ENCODE measurements at regions not wholly inside any gene's neighbourhood (a gene's known extent, or its start where the extent isn't known, plus 50 kb on each side); places are given as distances from the start of the nearest gene placed in this dataset.

GRCh38 chr3:113065336-113065735 lies 74.6 kb downstream of the GTPBP8 start:
- Histone ChIP-seq H3K4me1 (no peaks in the 10 kb centered on the region), H3K4me3 (no peak overlapping the region), H3K9me3 (no peaks in the 10 kb centered on the region), H3K27ac (no peak overlapping the region), H3K27me3 (no peaks in the 10 kb centered on the region), H3K36me3 (ENCODE audit: low read depth, missing control alignments) (no peaks in the 10 kb centered on the region)
- TF ChIP-seq POLR2A (IDR thresholded peaks at IDR 0.05): no peak
- no peak for TF ChIP-seq CTCF (IDR thresholded peaks at IDR 0.05)
- 89 to 91% methylated on average over 3 of the region's 3 CpGs for WGBS, 2 donors
- DNase-seq: no peak
- intact Hi-C loops (cut with DNase I; ENCODE audit: low total_unique reads): no loop called here

- no peaks in the 10 kb centered on the region for H3K36me3 ChIP-seq (ENCODE audit: low read depth, missing control alignments)
- no peak for DNase-seq
- H3K4me3 ChIP-seq: no peak overlapping the region
- 23 to 42% methylated on average over 1 of the region's 1 CpG for WGBS, 2 donors
- no peak overlapping the region for H3K27ac ChIP-seq
- no peaks in the 10 kb centered on the region for H3K27me3 ChIP-seq
- H3K4me1 ChIP-seq: no peaks in the 10 kb centered on the region
- TF ChIP-seq CTCF (IDR thresholded peaks at IDR 0.05): no peak
- no peak for TF ChIP-seq POLR2A (IDR thresholded peaks at IDR 0.05)
- intact Hi-C loops (cut with DNase I; ENCODE audit: low total_unique reads): no loop called here
- no peaks in the 10 kb centered on the region for H3K9me3 ChIP-seq
Observed at GRCh38 chr3:113070072-113070640, 79.4 kb downstream of the GTPBP8 start.

- WGBS, 2 donors: 58 to 72% methylated on average over 4 of the region's 4 CpGs
- intact Hi-C loops (cut with DNase I; ENCODE audit: low total_unique reads): no loop called here
- TF ChIP-seq CTCF (IDR thresholded peaks at IDR 0.05) (no peak), POLR2A (IDR thresholded peaks at IDR 0.05) (no peak)
Observed at GRCh38 chr3:113070681-113071113, 79.9 kb downstream of the GTPBP8 start.

GRCh38 chr3:113075588-113075987 lies 84.8 kb downstream of the GTPBP8 start:
- H3K27ac ChIP-seq: no peak overlapping the region
- no peaks in the 10 kb centered on the region for H3K4me1 ChIP-seq
- H3K9me3 ChIP-seq: no peaks in the 10 kb centered on the region
- TF ChIP-seq POLR2A (IDR thresholded peaks at IDR 0.05) (no peak), CTCF (IDR thresholded peaks at IDR 0.05) (no peak)
- H3K36me3 ChIP-seq (ENCODE audit: low read depth, missing control alignments): no peaks in the 10 kb centered on the region
- H3K4me3 ChIP-seq: no peak overlapping the region
- 63 to 67% methylated on average over 4 of the region's 4 CpGs for WGBS, 2 donors
- intact Hi-C loops (cut with DNase I; ENCODE audit: low total_unique reads): no loop called here
- DNase-seq: no peak
- H3K27me3 ChIP-seq: no peaks in the 10 kb centered on the region

More at GRCh38 chr3:113070681-113071113, 79.9 kb downstream of the GTPBP8 start:
- DNase-seq: no peak
- no peak overlapping the region for H3K4me3 ChIP-seq
- no peaks in the 10 kb centered on the region for H3K4me1 ChIP-seq
- no peaks in the 10 kb centered on the region for H3K36me3 ChIP-seq (ENCODE audit: low read depth, missing control alignments)
- H3K9me3 ChIP-seq: no peaks in the 10 kb centered on the region
- no peak overlapping the region for H3K27ac ChIP-seq
- no peaks in the 10 kb centered on the region for H3K27me3 ChIP-seq
